Nephron progenitor cell (in vitro differentiated cells): ENCODE measurements at regions not wholly inside any gene's neighbourhood (a gene's known extent, or its start where the extent isn't known, plus 50 kb on each side); places are given as distances from the start of the nearest gene placed in this dataset.
"Not testable (repeated sequence)": the region's sequence is repeated elsewhere in the genome, so short reads cannot be mapped to it uniquely, and the experiment has no call there.

Experiments
- DNase-seq: peaks from one replicate; pipeline ENCODE4 v3.0.0; 2021
- H3K27ac Mint-ChIP-seq: 2 replicates; pipeline ENCODE4 v1.8.0; 2021; ENCODE audit warnings: mild to moderate bottlenecking, moderate library complexity, mixed read lengths
- H3K27me3 Mint-ChIP-seq: 2 replicates; pipeline ENCODE4 v1.8.0; 2021; ENCODE audit warnings: mild to moderate bottlenecking, low read depth, mixed read lengths; ENCODE audit not compliant: poor library complexity
- H3K36me3 Mint-ChIP-seq: 2 replicates; pipeline ENCODE4 v1.8.0; 2021; ENCODE audit warnings: low read depth, mixed read lengths
- H3K4me1 Mint-ChIP-seq: 2 replicates; pipeline ENCODE4 v1.8.0; 2021; ENCODE audit warnings: mixed read lengths
- H3K4me3 Mint-ChIP-seq: 2 replicates; pipeline ENCODE4 v1.8.0; 2021; ENCODE audit warnings: mild to moderate bottlenecking, moderate library complexity, mixed read lengths
- H3K9me3 Mint-ChIP-seq: 2 replicates; pipeline ENCODE4 v1.8.0; 2021; ENCODE audit warnings: mild to moderate bottlenecking, moderate library complexity, mixed read lengths
- TF ChIP-seq, protein P1 (sequence below): fragments of 200-600 bp; sonication (generic); IDR thresholded peaks from 2 replicates; pipeline ENCODE4 v1.5.0; 2021; ENCODE audit warnings: antibody characterized with exemption

DNA sequence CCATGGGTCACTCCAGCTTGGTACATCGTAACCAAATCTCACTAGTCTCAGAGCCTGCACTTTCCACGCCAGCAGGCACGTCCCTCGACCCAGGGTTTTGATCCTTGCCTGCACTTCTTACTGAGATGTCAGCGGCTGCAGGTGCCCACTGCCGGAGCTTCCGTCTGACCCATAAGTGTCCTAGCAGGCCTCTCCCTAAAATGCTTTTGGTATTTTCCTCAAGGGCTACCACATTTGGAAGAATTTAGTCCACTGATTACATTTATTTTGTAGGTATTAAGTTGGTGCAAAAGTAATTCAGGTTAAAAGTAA lies 175.0 kb upstream of the FBXO11 start:
- Mint-ChIP-seq H3K4me1 (no peaks in the 10 kb centered on the region), H3K36me3 (no peaks in the 10 kb centered on the region), H3K4me3 (no peak overlapping the region), H3K27ac (no peak overlapping the region), H3K27me3 (peaks cover 3% of the 10 kb centered on the region), H3K9me3 (peaks cover 10% of the 10 kb centered on the region)
- DNase-seq, result no peak
- TF ChIP-seq, protein P1, sequence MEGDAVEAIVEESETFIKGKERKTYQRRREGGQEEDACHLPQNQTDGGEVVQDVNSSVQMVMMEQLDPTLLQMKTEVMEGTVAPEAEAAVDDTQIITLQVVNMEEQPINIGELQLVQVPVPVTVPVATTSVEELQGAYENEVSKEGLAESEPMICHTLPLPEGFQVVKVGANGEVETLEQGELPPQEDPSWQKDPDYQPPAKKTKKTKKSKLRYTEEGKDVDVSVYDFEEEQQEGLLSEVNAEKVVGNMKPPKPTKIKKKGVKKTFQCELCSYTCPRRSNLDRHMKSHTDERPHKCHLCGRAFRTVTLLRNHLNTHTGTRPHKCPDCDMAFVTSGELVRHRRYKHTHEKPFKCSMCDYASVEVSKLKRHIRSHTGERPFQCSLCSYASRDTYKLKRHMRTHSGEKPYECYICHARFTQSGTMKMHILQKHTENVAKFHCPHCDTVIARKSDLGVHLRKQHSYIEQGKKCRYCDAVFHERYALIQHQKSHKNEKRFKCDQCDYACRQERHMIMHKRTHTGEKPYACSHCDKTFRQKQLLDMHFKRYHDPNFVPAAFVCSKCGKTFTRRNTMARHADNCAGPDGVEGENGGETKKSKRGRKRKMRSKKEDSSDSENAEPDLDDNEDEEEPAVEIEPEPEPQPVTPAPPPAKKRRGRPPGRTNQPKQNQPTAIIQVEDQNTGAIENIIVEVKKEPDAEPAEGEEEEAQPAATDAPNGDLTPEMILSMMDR, result no peak

DNA sequence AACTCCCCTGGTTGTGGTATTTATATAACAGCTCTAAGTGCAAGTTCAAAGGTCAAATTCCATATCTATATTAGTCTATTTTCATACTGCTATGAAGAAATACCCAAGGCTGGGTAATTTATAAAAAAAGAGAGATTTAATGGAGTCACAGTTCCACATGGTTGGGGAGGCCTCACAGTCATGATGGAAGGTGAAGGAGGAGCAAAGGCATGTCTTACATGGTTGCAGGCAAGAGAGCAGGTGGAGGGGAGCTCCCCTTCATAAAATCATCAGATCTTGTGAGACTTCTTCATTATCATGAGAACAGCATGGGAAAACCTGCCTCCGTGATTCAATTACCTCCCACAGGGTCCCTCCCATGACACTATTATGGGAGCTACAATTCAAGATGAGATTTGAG lies 179.6 kb upstream of the FBXO11 start:
- Mint-ChIP-seq H3K36me3 (no peaks in the 10 kb centered on the region), H3K9me3 (peaks cover 11% of the 10 kb centered on the region), H3K4me1 (peaks cover 11% of the 10 kb centered on the region), H3K27ac (no peak overlapping the region), H3K4me3 (no peak overlapping the region), H3K27me3 (peaks cover 3% of the 10 kb centered on the region)
- TF ChIP-seq, protein P1, result no peak
- no peak for DNase-seq

DNA sequence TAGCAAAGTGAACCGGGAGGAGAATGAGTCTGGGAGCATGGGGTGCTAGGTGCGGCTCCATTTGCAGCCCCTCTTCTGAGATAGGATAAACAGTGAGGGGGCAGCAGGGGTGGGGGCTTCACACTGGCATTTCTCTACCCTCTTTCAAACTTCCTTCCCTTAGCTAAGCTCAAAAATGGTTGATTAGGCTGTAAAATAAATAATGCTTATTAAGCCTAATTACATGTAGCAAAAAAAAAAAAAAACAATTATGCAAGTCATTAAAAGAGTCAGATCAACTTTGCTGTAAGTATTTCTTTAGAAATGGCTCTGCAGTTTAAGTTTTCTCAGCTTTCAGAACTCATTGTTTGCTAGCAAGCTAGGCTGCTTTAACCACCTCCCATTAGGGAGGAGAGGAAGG lies 182.7 kb upstream of the FBXO11 start:
- H3K27ac Mint-ChIP-seq, result peak overlapping the region; percentile 3

DNA sequence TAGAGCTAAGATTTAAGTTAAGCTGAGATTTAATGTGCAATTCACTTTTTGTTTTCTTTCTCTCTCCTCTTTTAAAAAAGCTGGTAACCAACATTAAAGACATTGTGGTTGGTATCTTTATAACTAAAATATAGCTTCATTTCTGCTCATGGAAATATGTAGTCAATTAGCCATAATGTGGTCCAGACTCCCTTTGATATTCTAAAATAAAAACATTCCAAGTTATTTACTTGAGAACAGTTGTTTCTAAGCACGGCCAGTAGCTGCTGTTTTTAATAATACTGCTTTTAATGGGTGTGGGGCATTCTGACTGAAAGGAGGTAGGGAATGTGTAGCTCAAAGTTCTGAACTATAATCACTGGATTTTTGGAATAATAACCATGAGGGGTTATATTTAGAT lies 183.3 kb upstream of the FBXO11 start:
- Mint-ChIP-seq H3K4me1 (peaks cover 11% of the 10 kb centered on the region), H3K9me3 (peaks cover 11% of the 10 kb centered on the region), H3K27me3 (peaks cover 6% of the 10 kb centered on the region), H3K36me3 (no peaks in the 10 kb centered on the region), H3K27ac (no peak overlapping the region), H3K4me3 (no peak overlapping the region)
- DNase-seq, result no peak
- TF ChIP-seq, protein P1, result no peak

More for the DNA sequence above, 182.7 kb upstream of the FBXO11 start:
- Mint-ChIP-seq H3K4me3 (no peak overlapping the region), H3K9me3 (peaks cover 11% of the 10 kb centered on the region), H3K4me1 (peaks cover 11% of the 10 kb centered on the region), H3K36me3 (no peaks in the 10 kb centered on the region), H3K27me3 (peaks cover 6% of the 10 kb centered on the region)
- TF ChIP-seq, protein P1, result no peak
- DNase-seq, result no peak

DNA sequence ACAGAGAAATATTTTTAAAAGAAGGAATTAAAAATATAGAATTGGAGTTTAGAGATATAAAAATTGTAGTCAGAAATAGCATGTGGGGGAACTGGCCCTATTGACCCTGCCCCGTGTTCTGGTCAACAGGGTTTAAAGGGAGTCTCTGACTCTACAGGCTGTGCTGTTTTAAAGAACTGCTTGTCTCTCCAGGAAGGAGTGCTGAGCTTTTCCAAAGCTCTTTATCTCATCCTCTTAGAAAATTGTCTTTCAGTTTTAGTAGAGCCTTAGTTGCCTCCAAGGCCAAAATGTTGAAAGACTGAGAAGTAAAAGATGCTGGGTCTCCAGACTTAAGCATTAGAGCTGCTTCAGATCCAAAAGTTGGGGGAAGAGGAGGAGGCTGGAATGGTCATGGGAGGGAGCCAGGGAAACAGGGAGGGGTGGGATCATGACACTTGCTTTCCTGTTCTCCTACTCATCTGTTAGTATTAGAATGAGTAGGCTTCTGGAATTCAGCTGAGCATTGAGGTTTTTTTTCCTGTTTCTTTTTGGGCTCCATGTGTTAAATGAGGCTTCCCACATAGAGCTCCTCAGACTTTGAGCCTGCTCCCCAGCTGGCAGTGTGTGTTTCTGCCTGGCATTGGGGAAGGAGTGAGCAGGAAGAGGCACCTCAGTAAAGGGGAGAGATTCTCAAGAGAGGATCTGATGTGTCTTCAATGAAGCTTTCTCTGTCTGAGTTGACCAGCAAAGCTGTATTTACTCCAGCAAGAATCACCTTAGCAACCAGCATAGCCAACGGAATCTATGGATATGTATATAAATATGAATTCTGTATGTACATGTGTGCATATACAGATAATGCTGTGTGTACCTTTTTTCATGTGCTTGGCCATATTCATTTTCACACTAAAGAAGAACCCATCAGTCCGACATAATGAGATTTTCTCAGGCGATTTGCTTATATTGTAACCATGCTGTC lies 186.8 kb upstream of the FBXO11 start:
- TF ChIP-seq, protein P1, result no peak
- H3K27me3 Mint-ChIP-seq, result peaks cover 6% of the 10 kb centered on the region
- no peak overlapping the region for H3K4me3 Mint-ChIP-seq

DNA sequence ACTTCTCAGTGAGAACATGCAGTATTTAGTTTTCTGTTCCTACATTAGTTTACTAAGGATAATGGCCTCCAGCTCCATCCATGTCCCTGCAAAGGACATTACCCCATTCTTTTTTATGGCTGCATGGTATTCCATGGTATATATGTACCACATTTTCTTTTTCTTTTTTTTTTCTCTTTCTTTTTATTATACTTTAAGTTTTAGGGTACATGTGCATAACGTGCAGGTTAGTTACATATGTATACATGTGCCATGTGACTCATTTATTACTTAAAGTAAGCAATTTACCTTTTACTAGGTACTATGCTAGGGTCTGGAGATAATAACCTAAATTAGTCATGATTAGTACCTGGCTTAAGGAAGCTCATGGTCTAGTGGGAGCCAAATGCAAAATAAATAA lies 190.5 kb upstream of the FBXO11 start:
- H3K4me3 Mint-ChIP-seq, H3K27ac Mint-ChIP-seq, DNase-seq, H3K4me1 Mint-ChIP-seq, H3K36me3 Mint-ChIP-seq, H3K27me3 Mint-ChIP-seq: not testable (repeated sequence)
- peaks cover 25% of the 10 kb centered on the region for H3K9me3 Mint-ChIP-seq

More for the DNA sequence above, 186.8 kb upstream of the FBXO11 start:
- H3K9me3 Mint-ChIP-seq, result no peaks in the 10 kb centered on the region
- no peak overlapping the region for H3K27ac Mint-ChIP-seq
- DNase-seq, result no peak
- no peaks in the 10 kb centered on the region for H3K36me3 Mint-ChIP-seq
- H3K4me1 Mint-ChIP-seq, result peaks cover 11% of the 10 kb centered on the region
